22Rv1 (cell line): ENCODE measurements at regions not wholly inside any gene's neighbourhood (a gene's known extent, or its start where the extent isn't known, plus 50 kb on each side); places are given as distances from the start of the nearest gene placed in this dataset.

Experiments
- H3K27ac ChIP-seq: fragments of 450-650 bp; 2 replicates; pipeline ENCODE4 v1.5.1; 2017
- ZFX ChIP-seq: fragments of 450-650 bp; IDR thresholded peaks from 2 replicates; pipeline ENCODE4 v1.6.1; 2017; ENCODE audit warnings: antibody characterized with exemption, borderline replicate concordance
- TF ChIP-seq, protein P1 (sequence below): fragments of 450-650 bp; IDR thresholded peaks from 2 replicates; pipeline ENCODE4 v1.5.1; 2017; ENCODE audit warnings: mild to moderate bottlenecking

DNA sequence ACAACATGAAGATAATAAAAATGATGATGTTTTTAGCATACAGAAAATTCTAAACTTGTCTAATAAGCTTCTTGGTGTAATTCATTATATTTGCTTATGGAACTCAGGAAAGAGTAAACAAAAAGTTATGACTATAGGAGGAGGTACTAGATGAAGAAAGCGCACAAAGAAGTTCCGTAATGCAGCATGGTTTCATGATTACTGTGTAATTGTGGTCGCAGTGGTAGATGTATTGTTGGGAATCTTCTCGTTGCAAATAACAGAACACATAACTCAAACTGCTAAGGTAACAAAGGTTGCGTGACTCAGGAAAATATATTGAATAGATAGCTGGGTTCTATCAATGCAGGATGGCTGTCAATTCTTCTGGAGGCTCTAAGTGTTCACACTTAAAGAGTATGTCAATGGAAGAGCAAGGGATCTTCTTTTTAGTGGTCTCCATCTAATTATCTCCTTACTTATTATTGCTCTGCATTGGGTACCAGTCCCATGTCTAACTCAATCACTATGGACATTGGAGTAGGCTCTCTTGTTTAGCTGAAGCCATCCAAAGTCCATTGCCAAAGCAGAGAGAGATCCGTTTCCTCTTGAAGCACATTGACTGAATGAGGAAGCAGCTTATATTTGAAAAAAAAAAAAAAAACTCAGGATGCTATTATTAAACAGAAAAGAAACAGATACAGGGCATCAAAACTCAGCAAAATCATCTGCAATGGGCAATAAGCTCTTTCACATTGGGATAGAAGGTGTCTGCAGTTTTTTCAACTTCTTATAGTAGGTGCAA is 283.4 kb upstream of the ATP2B1 start:
- H3K27ac ChIP-seq = no peak overlapping the region
- no peak for TF ChIP-seq ZFX
- TF ChIP-seq, protein P1, sequence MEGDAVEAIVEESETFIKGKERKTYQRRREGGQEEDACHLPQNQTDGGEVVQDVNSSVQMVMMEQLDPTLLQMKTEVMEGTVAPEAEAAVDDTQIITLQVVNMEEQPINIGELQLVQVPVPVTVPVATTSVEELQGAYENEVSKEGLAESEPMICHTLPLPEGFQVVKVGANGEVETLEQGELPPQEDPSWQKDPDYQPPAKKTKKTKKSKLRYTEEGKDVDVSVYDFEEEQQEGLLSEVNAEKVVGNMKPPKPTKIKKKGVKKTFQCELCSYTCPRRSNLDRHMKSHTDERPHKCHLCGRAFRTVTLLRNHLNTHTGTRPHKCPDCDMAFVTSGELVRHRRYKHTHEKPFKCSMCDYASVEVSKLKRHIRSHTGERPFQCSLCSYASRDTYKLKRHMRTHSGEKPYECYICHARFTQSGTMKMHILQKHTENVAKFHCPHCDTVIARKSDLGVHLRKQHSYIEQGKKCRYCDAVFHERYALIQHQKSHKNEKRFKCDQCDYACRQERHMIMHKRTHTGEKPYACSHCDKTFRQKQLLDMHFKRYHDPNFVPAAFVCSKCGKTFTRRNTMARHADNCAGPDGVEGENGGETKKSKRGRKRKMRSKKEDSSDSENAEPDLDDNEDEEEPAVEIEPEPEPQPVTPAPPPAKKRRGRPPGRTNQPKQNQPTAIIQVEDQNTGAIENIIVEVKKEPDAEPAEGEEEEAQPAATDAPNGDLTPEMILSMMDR = no peak

GRCh38 chr12:89988188-89988915 is 279.7 kb upstream of the ATP2B1 start:
- no peak for TF ChIP-seq ZFX
- TF ChIP-seq, protein P1 = no peak
- no peak overlapping the region for H3K27ac ChIP-seq

DNA sequence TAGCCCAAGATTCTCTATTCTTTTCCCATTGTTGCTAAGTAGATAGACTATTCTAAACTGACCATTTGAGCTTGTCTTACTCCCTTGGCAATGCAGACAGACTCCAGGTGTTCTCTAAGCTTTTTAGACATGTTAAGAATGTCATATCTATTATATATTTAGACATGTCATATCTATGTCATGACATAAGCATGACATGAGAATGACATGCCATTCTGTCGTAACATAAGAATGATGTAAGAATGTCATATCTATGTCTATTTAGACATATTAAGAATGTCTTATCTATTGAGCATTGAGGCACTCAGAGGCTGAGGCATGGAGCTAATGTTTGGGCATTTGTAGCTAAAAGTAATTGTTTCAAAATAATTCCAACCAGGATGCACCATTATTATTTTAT is 277.3 kb upstream of the ATP2B1 start:
- TF ChIP-seq, protein P1 = no peak
- no peak for TF ChIP-seq ZFX

GRCh38 chr12:89984846-89985245 is 276.2 kb upstream of the ATP2B1 start:
- TF ChIP-seq, protein P1 = no peak
- TF ChIP-seq ZFX = no peak
- no peak overlapping the region for H3K27ac ChIP-seq

More for the DNA sequence above, 277.3 kb upstream of the ATP2B1 start:
- H3K27ac ChIP-seq = no peak overlapping the region

DNA sequence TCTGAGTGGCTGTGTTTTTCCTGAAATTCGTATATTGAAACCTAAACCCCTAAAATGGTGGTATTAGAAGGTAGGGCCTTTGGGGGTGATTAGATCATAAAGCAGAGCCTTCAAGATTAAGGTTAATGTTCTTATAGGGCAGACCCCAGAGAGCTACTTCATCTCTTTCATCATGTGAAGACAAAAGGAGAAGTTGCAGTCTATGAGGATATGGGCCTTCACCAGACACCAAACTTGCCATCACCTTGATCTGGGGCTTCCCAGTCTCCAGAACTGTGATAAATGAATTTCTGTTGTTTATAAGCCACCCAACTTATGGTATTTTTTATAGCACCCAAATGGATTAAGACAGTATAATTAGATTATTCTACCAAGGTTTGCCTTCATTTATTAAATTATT is 275.0 kb upstream of the ATP2B1 start:
- TF ChIP-seq ZFX = no peak
- TF ChIP-seq, protein P1 = no peak

GRCh38 chr12:89980236-89980635 is 271.6 kb upstream of the ATP2B1 start:
- no peak overlapping the region for H3K27ac ChIP-seq
- TF ChIP-seq ZFX = no peak
- TF ChIP-seq, protein P1 = no peak

More for the DNA sequence above, 275.0 kb upstream of the ATP2B1 start:
- H3K27ac ChIP-seq = no peak overlapping the region
